Transverse colon (tissue), 4 donors: ENCODE measurements at regions not wholly inside any gene's neighbourhood (a gene's known extent, or its start where the extent isn't known, plus 50 kb on each side); places are given as distances from the start of the nearest gene placed in this dataset.

ENCODE experiments used
- EP300 ChIP-seq: sonication (generic); formaldehyde crosslinking; IDR thresholded peaks from one replicate; pipeline ENCODE4 v1.6.1; 2017; ENCODE audit warnings: antibody characterized with exemption, low read depth
- POLR2A ChIP-seq: fragments of 450-650 bp; IDR thresholded peaks from one replicate; pipeline ENCODE4 v1.6.1; 2016; ENCODE audit warnings: antibody characterized with exemption, mild to moderate bottlenecking, moderate library complexity
- POLR2AphosphoS5 ChIP-seq, 3 donors: sonication (generic); formaldehyde crosslinking; IDR thresholded peaks; one replicate each; pipeline ENCODE4 v1.6.1; 2016; ENCODE audit warnings: antibody characterized with exemption in 3 of 3
- TF ChIP-seq, protein P1 (sequence below), 5 experiments: fragments of 200-600 bp in 3 of 5; fragments of 450-650 bp in 2 of 5; sonication (generic) in 3 of 5; IDR thresholded peaks; 1 replicate in 2 of 5; 2 replicates in 3 of 5; pipeline ENCODE4 v1.5.1; 2016 to 2017; ENCODE audit warnings: antibody characterized with exemption in 5 of 5, inconsistent platforms in 3 of 5, mild to moderate bottlenecking in 2 of 5, moderate library complexity in 1 of 5

- TF ChIP-seq POLR2A (no peak), POLR2AphosphoS5 (IDR thresholded peaks at IDR 0.05) (no peak), EP300 (no peak)
- TF ChIP-seq, protein P1, sequence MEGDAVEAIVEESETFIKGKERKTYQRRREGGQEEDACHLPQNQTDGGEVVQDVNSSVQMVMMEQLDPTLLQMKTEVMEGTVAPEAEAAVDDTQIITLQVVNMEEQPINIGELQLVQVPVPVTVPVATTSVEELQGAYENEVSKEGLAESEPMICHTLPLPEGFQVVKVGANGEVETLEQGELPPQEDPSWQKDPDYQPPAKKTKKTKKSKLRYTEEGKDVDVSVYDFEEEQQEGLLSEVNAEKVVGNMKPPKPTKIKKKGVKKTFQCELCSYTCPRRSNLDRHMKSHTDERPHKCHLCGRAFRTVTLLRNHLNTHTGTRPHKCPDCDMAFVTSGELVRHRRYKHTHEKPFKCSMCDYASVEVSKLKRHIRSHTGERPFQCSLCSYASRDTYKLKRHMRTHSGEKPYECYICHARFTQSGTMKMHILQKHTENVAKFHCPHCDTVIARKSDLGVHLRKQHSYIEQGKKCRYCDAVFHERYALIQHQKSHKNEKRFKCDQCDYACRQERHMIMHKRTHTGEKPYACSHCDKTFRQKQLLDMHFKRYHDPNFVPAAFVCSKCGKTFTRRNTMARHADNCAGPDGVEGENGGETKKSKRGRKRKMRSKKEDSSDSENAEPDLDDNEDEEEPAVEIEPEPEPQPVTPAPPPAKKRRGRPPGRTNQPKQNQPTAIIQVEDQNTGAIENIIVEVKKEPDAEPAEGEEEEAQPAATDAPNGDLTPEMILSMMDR (IDR thresholded peaks at IDR 0.05): no peak
Observed at GRCh38 chr19:30233375-30233774, 138.8 kb upstream of the ZNF536 start.
